Stimulated activated CD8-positive, alpha-beta memory T cell treated with anti-CD3 and anti-CD28 coated beads, Interleukin-12 subunit alpha, Interleukin-12 subunit beta, amount 100 ng/mL, for 24 hours (primary cell): ENCODE measurements at regions not wholly inside any gene's neighbourhood (a gene's known extent, or its start where the extent isn't known, plus 50 kb on each side); places are given as distances from the start of the nearest gene placed in this dataset.
"Not testable (repeated sequence)": the region's sequence is repeated elsewhere in the genome, so short reads cannot be mapped to it uniquely, and the experiment has no call there.

Experiments
- DNase-seq: peaks from one replicate; pipeline ENCODE4 v3.0.0-alpha.2; 2020; ENCODE audit errors: extremely low read depth

DNA sequence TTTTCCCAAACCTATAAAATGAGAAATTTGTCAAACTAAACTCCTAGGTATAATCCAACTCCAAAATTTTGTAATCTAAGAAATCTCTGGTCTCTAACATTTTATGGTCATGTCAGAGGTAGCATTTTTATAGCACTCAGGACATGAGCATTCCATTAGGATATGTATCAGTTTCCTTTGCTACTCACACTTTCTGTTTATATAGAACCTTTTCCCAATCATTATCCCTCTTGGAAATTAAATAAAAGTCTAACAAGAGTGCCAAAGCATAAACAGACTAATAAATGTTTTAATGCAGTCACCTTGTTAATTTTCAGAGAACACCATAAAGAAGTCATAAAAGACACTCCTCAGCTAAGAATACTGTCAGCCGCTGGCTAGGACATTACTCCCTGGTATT, 300.0 kb upstream of the CWC22 start:
- no peak for DNase-seq

DNA sequence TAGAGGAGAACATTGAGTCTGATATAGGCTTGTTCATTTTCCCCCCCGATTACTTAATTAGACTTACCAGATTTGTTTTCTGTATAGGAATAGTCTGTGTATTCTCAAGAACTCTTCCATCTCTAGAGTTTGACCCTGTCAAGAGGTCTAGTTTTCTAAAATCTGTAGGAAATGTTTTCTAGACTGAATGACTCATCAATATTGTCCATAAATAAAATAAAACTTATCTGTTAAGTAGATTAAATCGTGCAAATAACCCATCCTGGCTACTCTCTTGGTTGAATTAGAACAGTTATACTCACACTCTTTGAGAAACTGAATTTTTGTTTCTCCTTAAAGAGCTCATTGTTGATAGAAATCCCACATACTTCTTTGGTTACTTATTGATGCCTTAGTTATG, 299.2 kb upstream of the CWC22 start:
- no peak for DNase-seq

DNA sequence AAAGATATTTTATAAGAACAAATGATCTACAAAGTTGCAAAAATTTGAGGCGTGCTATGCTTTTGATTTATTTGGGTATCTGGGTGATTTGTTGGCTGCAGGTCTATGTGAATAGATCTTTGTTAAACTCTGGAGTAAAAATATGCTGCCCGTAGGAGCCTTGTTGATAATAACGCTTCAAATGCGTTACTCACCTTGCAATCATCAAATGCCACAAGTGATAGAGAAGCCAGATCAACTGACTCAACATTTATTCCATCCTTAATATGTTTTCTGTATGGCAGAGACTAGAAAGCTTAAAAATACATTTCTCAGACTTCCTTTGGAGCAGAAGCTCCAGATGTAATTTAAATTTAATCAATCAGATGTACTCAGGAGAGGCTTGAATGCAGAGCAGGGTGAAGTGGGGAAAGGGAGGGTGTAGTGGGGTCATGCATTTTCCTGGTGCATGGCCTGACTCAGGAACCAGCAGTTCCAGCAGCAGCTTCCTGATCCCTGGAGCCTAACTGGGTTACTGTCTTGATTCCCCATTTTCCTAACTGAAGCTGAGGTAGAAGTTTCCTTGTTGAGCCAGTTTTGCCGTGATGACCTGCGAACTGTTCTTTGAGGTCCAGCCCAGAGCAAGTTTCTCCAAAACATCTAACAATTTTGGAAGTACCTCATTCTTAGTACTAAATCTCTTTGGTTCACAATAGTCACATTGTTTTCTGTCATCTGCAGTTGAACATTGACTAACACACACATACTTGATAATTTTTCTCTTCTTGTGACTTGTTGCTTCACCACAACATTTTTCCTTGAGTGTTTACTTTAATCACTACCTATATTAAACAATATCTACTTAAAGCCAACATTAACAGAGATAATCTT, 284.7 kb upstream of the CWC22 start:
- no peak for DNase-seq

- DNase-seq, result no peak
Observed at GRCh38 chr2:180291060-180291459, 284.0 kb upstream of the CWC22 start.

DNA sequence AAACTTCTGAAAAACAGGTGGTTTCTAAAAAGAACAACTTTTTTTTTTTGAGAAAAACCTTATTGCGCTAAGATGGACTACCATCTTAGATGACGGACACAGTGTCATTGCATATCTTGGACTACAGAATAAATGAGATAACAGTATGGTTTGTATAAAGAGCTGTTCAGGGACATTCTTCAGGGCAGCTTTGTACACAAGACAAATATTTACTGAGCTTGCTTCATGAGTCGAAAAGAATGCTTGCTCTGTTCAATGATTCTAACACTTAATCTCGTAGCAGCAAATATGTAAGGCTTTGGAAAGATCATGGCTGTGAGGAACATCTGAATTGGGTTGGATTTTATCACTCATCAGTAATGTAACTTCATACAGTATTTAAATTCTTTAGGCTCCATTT, 282.5 kb upstream of the CWC22 start:
- no peak for DNase-seq

DNA sequence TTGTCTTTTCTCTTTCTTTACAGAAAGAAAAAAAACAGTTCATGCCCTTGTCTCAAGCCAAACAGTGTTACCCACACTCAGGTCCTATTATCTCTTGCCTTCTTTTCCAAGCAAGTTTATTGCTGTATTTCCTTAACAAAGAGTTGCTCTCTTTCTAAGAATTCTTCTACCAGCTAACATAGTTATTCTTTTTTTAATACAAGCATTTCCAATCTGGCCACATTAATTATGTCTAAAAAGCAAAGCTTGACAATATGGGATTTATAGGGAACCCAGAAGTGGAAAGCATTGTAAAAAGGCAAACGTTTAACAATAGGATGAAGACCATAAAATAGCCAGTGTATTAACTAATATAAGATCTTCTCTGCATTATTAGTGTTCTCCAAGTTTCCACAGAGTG, 272.5 kb upstream of the CWC22 start:
- DNase-seq, result no peak

- DNase-seq, result no peak
Observed at GRCh38 chr2:180276733-180277132, 269.6 kb upstream of the CWC22 start.

- no peak for DNase-seq
Observed at GRCh38 chr2:180268006-180268405, 260.9 kb upstream of the CWC22 start.

DNA sequence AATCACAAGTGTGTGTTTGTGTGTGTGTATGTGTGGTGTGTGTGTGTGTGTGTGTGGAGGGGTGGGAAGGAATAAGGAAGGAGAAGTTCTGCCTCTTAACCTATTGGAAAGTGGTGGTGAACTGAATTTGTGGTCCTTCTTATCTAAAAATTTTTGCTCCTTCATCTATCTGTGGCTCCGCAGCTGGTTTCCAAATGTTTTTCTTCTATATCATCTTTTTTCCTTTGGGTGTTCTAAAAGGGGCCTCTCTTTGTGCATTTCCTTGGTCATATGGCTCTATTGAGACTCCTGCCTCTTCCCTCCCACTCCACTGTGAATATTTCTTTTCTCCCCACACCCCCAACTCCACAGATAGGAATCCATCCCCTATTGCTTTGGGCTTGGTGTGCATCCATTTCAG, 254.9 kb upstream of the CWC22 start:
- no peak for DNase-seq

- no peak for DNase-seq
Observed at GRCh38 chr2:180258579-180258978, 251.5 kb upstream of the CWC22 start.

DNA sequence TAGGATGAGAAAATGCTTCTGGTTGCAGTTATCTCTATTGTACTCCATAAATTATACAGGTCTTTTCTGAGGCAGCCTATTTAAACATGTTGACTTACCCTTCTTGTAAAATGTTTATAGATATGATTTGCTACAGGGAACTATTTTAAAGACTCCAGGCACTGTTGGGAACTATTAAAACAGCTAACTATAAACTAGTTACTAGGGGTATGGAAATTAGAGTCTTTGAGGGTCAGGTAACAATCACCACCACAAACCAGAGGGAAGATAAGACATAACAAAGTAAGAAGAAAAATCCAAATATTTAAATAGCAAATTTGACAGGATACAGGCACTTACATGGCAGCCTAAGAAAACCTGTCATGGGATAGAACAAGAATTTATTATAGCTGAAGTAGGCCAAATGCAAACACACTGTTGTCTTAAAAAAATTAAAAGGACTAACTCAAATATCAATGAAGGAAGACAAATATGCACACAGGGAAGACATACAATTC, 251.0 kb upstream of the CWC22 start:
- no peak for DNase-seq

- no peak for DNase-seq
Observed at GRCh38 chr2:180257247-180257646, 250.2 kb upstream of the CWC22 start.

GRCh38 chr2:180255981-180256380, 248.9 kb upstream of the CWC22 start:
- DNase-seq, result no peak

DNA sequence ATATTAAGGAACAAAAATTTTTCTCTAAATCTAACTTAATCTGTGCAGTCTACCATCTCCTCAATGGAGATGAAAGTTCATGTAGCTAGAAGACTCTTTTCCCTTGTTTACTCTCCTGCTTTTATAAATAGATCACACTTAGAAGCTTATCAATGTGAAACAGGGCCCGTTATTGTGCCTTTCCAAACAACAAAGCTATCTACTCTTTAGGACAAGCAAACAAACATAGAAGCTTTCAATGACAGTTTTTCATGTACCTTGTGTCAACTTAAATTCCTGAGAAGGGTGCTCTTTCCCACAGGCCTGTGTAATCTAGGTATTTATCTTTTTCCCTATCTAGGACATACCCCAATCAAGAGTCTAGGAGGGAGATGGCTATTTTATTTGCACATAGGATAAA, 247.8 kb upstream of the CWC22 start:
- DNase-seq, result no peak

DNA sequence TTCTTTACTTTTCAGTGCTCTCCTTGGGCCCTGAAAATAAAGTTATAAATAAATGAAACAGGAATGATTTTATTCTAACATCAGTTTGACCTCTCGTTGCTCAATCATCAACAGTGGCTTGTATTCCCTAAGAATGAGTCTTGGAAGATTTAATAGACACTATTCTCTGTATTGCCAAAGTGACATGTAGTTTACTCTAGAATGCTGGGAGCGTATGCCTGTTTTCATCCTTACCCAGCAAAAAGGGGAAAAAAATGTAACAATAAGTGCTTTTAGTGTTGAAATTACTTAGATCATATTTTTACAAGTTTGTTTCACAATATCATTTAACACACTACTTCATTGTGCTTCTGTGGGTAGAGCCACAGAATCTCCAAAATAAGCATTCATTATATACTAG, 240.6 kb upstream of the CWC22 start:
- DNase-seq, result no peak

- DNase-seq, result no peak
Observed at GRCh38 chr2:180246268-180246667, 239.2 kb upstream of the CWC22 start.

- no peak for DNase-seq
Observed at GRCh38 chr2:180240774-180241173, 233.7 kb upstream of the CWC22 start.

DNA sequence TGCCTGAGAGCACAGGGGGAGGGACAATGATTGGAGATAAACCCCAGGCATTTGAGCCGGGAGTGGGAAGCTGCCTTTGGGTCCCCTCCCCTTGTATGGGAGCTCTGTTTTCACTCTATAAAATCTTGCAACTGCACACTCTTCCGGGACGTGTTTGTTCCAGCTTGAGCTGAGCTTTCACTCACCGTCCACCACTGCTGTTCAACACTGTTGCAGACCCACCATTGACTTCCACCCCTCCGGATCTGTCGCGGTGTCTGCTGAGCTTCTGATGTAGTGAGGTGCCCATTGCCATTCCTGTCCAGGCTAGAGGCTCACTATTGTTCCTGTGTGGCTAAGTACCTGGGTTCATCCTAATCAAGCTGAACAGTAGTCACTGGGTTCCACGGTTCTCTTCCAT, 231.6 kb upstream of the CWC22 start:
- no peak for DNase-seq

DNA sequence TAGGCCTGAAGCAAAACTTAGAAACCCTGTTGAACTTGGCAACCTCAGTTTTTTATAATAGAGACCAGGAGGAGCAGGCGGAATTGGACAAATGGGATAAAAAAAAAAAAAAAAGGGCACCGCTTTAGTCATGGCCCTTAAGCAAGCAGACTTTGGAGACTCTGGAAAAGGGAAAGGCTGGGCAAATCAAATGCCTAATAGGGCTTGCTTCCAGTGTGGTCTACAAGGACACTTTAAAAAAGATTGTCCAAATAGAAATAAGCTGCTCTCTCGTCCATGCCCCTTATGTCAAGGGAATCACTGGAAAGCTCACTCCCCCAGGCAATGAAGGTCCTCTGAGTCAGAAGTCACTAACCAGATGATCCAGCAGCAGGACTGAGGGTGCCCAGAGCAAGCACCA, 229.0 kb upstream of the CWC22 start:
- not testable (repeated sequence) for DNase-seq

DNA sequence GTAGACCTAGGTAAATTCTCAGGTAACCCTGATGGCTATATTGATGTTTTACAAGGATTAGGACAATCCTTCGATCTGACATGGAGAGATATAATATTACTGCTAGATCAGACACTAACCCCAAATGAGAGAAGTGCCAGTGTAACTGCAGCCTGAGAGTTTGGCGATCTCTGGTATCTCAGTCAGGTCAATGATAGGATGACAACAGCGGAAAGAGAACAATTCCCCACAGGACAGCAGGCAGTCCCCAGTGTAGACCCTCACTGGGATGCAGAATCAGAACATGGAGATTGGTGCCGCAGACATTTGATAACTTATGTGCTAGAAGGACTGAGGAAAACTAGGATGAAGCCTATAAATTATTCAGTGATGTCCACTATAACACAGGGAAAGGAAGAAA, 228.4 kb upstream of the CWC22 start:
- DNase-seq, result not testable (repeated sequence)

- DNase-seq, result not testable (repeated sequence)
Observed at GRCh38 chr2:180234991-180235390, 227.9 kb upstream of the CWC22 start.

- DNase-seq, result no peak
Observed at GRCh38 chr2:180231015-180231414, 223.9 kb upstream of the CWC22 start.

DNA sequence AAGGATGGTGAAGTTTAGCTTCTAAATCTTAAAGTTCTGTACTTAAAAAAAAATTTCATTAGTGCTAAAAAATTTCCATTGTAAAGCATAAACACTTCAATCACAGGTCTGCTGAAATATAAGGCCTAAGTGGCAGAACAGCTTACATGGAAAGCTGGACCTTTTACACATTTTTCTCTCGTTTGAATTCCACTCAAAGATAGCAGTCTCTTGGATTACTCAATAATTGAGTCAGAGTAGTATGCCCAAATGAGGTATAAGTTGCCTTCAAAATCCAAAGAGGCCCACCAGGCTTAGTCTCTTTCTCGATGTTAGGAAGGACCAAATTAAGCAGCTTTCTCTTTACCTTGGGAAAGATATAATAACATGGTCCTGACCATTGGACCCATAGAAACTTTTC, 220.4 kb upstream of the CWC22 start:
- no peak for DNase-seq

- no peak for DNase-seq
Observed at GRCh38 chr2:180225118-180225517, 218.0 kb upstream of the CWC22 start.
